CD4-positive, alpha-beta T cell treated with Interleukin-6 for 4 hours (primary cell): ENCODE measurements at regions not wholly inside any gene's neighbourhood (a gene's known extent, or its start where the extent isn't known, plus 50 kb on each side); places are given as distances from the start of the nearest gene placed in this dataset.
A peak's percentile ranks its signal among the peaks of the same experiment; 100 is the strongest.
"Not testable (repeated sequence)": the region's sequence is repeated elsewhere in the genome, so short reads cannot be mapped to it uniquely, and the experiment has no call there.

Experiments used
- DNase-seq: peaks from one replicate; pipeline ENCODE4 v3.0.0-alpha.2; 2020; ENCODE audit warnings: mixed read lengths

GRCh38 chr1:221263831-221264767 lies 384.9 kb downstream of the HLX start:
- DNase-seq: peak; percentile 12

GRCh38 chr1:221264848-221265247 lies 385.6 kb downstream of the HLX start:
- DNase-seq: no peak

- DNase-seq: no peak
Observed at GRCh38 chr1:221268295-221268694, 389.1 kb downstream of the HLX start.

- DNase-seq: no peak
Observed at GRCh38 chr1:221271701-221272100, 392.5 kb downstream of the HLX start.

- no peak for DNase-seq
Observed at GRCh38 chr1:221272940-221273339, 393.7 kb downstream of the HLX start.

- no peak for DNase-seq
Observed at GRCh38 chr1:221274373-221274772, 395.1 kb downstream of the HLX start.

GRCh38 chr1:221276896-221277409 lies 397.7 kb downstream of the HLX start:
- DNase-seq: no peak

- no peak for DNase-seq
Observed at GRCh38 chr1:221279146-221279545, 399.9 kb downstream of the HLX start.

GRCh38 chr1:221283532-221283931 lies 404.3 kb downstream of the HLX start:
- no peak for DNase-seq

- no peak for DNase-seq
Observed at GRCh38 chr1:221284028-221284427, 404.8 kb downstream of the HLX start.

- DNase-seq: not testable (repeated sequence)
Observed at GRCh38 chr1:221284991-221285390, 405.7 kb downstream of the HLX start.

- DNase-seq: not testable (repeated sequence)
Observed at GRCh38 chr1:221285458-221286210, 406.4 kb downstream of the HLX start.

- DNase-seq: no peak
Observed at GRCh38 chr1:221286399-221286798, 407.2 kb downstream of the HLX start.

- DNase-seq: no peak
Observed at GRCh38 chr1:221289103-221289502, 409.9 kb downstream of the HLX start.

- no peak for DNase-seq
Observed at GRCh38 chr1:221290669-221291068, 411.4 kb downstream of the HLX start.

- DNase-seq: no peak
Observed at GRCh38 chr1:221291113-221291512, 411.9 kb downstream of the HLX start.

GRCh38 chr1:221292652-221293051 lies 413.4 kb downstream of the HLX start:
- DNase-seq: no peak

GRCh38 chr1:221294242-221294641 lies 415.0 kb downstream of the HLX start:
- no peak for DNase-seq

- DNase-seq: no peak
Observed at GRCh38 chr1:221302357-221302756, 423.1 kb downstream of the HLX start.

- DNase-seq: no peak
Observed at GRCh38 chr1:221302810-221303209, 423.6 kb downstream of the HLX start.

- no peak for DNase-seq
Observed at GRCh38 chr1:221303623-221304022, 424.4 kb downstream of the HLX start.

- no peak for DNase-seq
Observed at GRCh38 chr1:221306239-221306638, 427.0 kb downstream of the HLX start.
